ENCODE measurements at regions not wholly inside any gene's neighbourhood (a gene's known extent, or its start where the extent isn't known, plus 50 kb on each side); places are given as distances from the start of the nearest gene placed in this dataset.

DNA sequence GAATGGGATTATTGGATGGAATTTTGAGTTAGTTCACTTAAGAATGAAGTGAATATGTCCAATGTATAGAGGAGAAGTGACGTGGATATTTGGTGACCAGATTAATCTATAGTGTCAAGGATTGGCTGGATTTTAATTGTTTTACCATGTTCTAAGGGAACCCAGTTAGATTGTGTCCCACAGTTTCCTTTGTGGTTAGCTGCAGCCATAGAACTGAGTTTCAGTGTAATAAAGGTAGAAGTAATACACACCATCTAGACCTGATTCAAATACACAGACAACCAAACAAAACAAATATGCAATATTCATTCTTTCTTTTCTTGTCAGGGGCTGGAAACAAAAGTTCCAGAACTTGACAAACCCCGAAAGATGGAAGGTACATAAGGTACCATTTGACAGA lies 88.0 kb upstream of the RGS18 start:
- Histone ChIP-seq H3K27me3 (ENCODE audit: control insufficient read depth, insufficient read depth, low read length) (no peaks in the 10 kb centered on the region), H3K4me1 (ENCODE audit: control insufficient read depth, insufficient read depth, low read length) (no peaks in the 10 kb centered on the region), H3K36me3 (ENCODE audit: control insufficient read depth, insufficient read depth, low read length) (no peaks in the 10 kb centered on the region), H3K27ac (ENCODE audit: low read length) (no peak overlapping the region), H3K4me3 (ENCODE audit: low read depth in 2 of 2, low read length in 2 of 2) (no peak overlapping the region), H3K9me3 (ENCODE audit: control insufficient read depth, insufficient read depth, low read depth, low read length) (no peaks in the 10 kb centered on the region)
- BruUV-seq (replicated peaks), result no TSS peak
- in situ Hi-C loops (cut with HindIII; ENCODE audit: low pct_unique_long_range_greater_than_20kb, low sequenced_read_pairs) (no loop called here), intact Hi-C loops (cut with micrococcal nuclease; ENCODE audit: unreplicated experiment) (no loop called here)
- no peak for TF ChIP-seq SIN3A (IDR thresholded peaks at IDR 0.05; ENCODE audit: borderline replicate concordance, insufficient read depth, low read depth, low read length)
- TF ChIP-seq POLR2AphosphoS5 (IDR thresholded peaks at IDR 0.05; ENCODE audit: low read depth, low read length), result no peak
- no peak for TF ChIP-seq TCF7L2 (IDR thresholded peaks at IDR 0.05; ENCODE audit: low read depth, low read length)
- TF ChIP-seq, protein P1, sequence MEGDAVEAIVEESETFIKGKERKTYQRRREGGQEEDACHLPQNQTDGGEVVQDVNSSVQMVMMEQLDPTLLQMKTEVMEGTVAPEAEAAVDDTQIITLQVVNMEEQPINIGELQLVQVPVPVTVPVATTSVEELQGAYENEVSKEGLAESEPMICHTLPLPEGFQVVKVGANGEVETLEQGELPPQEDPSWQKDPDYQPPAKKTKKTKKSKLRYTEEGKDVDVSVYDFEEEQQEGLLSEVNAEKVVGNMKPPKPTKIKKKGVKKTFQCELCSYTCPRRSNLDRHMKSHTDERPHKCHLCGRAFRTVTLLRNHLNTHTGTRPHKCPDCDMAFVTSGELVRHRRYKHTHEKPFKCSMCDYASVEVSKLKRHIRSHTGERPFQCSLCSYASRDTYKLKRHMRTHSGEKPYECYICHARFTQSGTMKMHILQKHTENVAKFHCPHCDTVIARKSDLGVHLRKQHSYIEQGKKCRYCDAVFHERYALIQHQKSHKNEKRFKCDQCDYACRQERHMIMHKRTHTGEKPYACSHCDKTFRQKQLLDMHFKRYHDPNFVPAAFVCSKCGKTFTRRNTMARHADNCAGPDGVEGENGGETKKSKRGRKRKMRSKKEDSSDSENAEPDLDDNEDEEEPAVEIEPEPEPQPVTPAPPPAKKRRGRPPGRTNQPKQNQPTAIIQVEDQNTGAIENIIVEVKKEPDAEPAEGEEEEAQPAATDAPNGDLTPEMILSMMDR (IDR thresholded peaks at IDR 0.05), result no peak
- TF ChIP-seq, protein P2, sequence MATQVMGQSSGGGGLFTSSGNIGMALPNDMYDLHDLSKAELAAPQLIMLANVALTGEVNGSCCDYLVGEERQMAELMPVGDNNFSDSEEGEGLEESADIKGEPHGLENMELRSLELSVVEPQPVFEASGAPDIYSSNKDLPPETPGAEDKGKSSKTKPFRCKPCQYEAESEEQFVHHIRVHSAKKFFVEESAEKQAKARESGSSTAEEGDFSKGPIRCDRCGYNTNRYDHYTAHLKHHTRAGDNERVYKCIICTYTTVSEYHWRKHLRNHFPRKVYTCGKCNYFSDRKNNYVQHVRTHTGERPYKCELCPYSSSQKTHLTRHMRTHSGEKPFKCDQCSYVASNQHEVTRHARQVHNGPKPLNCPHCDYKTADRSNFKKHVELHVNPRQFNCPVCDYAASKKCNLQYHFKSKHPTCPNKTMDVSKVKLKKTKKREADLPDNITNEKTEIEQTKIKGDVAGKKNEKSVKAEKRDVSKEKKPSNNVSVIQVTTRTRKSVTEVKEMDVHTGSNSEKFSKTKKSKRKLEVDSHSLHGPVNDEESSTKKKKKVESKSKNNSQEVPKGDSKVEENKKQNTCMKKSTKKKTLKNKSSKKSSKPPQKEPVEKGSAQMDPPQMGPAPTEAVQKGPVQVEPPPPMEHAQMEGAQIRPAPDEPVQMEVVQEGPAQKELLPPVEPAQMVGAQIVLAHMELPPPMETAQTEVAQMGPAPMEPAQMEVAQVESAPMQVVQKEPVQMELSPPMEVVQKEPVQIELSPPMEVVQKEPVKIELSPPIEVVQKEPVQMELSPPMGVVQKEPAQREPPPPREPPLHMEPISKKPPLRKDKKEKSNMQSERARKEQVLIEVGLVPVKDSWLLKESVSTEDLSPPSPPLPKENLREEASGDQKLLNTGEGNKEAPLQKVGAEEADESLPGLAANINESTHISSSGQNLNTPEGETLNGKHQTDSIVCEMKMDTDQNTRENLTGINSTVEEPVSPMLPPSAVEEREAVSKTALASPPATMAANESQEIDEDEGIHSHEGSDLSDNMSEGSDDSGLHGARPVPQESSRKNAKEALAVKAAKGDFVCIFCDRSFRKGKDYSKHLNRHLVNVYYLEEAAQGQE (IDR thresholded peaks at IDR 0.05; ENCODE audit: insufficient read depth in 1 of 2, low read depth in 2 of 2, low read length in 1 of 2), result no peak
- DNase-seq (ENCODE audit: low read depth, low spot score) (no peak), ATAC-seq (no peak)
- CTCF ChIA-PET, result no interaction called here
- POLR2A ChIA-PET, result no interaction called here

DNA sequence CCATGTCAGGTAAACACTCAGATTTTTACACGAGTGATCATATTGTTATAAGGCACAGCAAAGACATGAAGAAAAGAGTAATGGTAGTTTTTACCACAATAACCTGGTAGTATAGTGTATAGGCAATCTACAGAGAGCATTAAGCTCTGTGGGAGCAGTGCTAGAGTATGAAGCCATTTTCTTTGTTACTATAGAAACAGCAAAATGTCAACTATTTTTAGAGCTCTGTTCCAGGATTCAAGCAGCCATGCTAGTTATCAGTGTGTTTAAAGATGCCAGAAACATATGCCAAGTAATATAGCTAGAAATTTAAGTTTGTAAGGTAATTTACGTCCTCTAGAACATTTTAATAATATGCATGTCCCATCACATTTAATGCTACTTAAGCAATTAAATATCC lies 77.6 kb upstream of the RGS18 start:
- Histone ChIP-seq H3K4me1 (ENCODE audit: control insufficient read depth, insufficient read depth, low read length) (no peaks in the 10 kb centered on the region), H3K36me3 (ENCODE audit: control insufficient read depth, insufficient read depth, low read length) (no peaks in the 10 kb centered on the region), H3K27ac (ENCODE audit: low read length) (no peak overlapping the region), H3K9me3 (ENCODE audit: control insufficient read depth, insufficient read depth, low read depth, low read length) (no peaks in the 10 kb centered on the region), H3K27me3 (ENCODE audit: control insufficient read depth, insufficient read depth, low read length) (no peaks in the 10 kb centered on the region), H3K4me3 (ENCODE audit: low read depth in 2 of 2, low read length in 2 of 2) (no peak overlapping the region)
- DNase-seq (ENCODE audit: low read depth, low spot score) (no peak), ATAC-seq (no peak)
- TF ChIP-seq, protein P2 (IDR thresholded peaks at IDR 0.05; ENCODE audit: insufficient read depth in 1 of 2, low read depth in 2 of 2, low read length in 1 of 2), result no peak
- ChIA-PET CTCF (no interaction called here), POLR2A (no interaction called here)
- intact Hi-C loops (cut with micrococcal nuclease; ENCODE audit: unreplicated experiment) (no loop called here), in situ Hi-C loops (cut with HindIII; ENCODE audit: low pct_unique_long_range_greater_than_20kb, low sequenced_read_pairs) (no loop called here)
- no TSS peak for BruUV-seq (replicated peaks)
